ENCODE measurements at regions not wholly inside any gene's neighbourhood (a gene's known extent, or its start where the extent isn't known, plus 50 kb on each side); places are given as distances from the start of the nearest gene placed in this dataset.

DNA sequence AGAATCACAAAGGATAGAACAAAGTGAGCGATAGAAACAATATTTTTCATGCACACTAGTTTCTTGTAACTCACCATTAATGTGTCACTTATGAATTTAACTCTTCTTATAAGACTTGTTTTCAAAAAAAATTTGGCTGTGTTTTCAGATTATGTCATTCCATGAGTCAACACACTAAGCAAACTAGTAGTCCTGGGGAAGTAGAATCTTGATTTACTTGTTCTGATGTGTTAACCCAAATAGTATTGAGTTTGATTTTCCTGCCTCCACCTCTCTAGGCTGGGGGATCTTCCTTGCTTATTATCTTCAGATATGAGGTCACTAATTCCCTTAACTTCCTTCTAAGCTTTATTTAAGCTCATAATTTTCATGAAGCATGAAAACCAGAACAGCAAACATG is 151.0 kb upstream of the SEL1L start:
- TF ChIP-seq POU2F2 (IDR thresholded peaks at IDR 0.05; ENCODE audit: low read depth, low read length) = no peak
- DNase-seq (ENCODE audit: insufficient read length, low spot score) = no peak
- FAIRE-seq = no peak

DNA sequence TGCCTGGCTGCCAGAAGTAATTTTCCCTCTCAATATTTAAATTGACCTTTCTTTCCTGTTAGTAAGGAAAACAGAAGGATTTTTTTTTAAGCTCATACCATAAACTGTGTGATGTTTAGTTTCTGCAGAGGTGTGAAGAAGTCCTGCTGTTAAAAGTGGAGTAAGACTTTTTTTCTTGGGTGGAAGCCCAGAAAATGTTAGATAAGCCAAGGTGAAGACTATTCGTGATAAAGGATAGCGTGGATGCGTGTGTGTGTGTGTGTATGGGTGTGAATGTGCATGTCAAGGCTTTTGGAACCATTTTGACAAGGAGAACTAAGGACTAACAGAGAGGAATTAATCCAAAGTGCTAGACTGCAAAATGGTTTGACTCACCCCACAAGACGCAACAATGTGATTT is 152.9 kb upstream of the SEL1L start:
- TF ChIP-seq POLR2A (IDR thresholded peaks at IDR 0.05; ENCODE audit: low read depth, low read length) = no peak
- no peak for TF ChIP-seq POU2F2 (IDR thresholded peaks at IDR 0.05; ENCODE audit: low read depth, low read length)
- no peak for TF ChIP-seq PAX5 (IDR thresholded peaks at IDR 0.05; ENCODE audit: insufficient read depth, low read length, severe bottlenecking)
- TF ChIP-seq POLR2AphosphoS5 (IDR thresholded peaks at IDR 0.05; ENCODE audit: low read depth, low read length) = no peak
- no peak for TF ChIP-seq SPI1 (IDR thresholded peaks at IDR 0.05; ENCODE audit: low read depth, low read length)
- no peak for TF ChIP-seq TAF1 (IDR thresholded peaks at IDR 0.05; ENCODE audit: low read depth, low read length)
- no peak for DNase-seq (ENCODE audit: insufficient read length, low spot score)
- no peak for FAIRE-seq

DNA sequence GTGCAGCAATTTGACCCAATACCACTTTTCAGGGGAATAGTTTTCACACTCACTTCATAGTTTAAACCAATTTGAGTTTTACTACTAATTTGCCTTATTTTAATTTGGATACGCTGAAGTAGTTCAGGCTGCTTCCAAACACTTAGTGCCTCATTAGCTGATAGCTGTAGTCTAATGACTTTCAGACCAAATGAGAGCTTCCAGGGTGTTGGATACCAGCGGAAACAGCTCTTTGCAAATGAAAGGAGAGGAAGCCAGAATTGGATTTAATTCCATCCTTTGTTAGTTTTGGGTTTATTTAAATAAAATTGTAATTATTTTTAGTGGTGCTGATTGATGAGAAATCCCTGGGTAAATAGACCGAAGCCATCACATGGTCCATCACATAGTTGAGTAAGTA is 158.3 kb upstream of the SEL1L start:
- DNase-seq (ENCODE audit: insufficient read length, low spot score) (no peak), FAIRE-seq (no peak)
- TF ChIP-seq TAF1 (IDR thresholded peaks at IDR 0.05; ENCODE audit: low read depth, low read length) = no peak
- no peak for TF ChIP-seq POLR2A (IDR thresholded peaks at IDR 0.05; ENCODE audit: low read depth, low read length)
- no peak for TF ChIP-seq SPI1 (IDR thresholded peaks at IDR 0.05; ENCODE audit: low read depth, low read length)
- TF ChIP-seq POLR2AphosphoS5 (IDR thresholded peaks at IDR 0.05; ENCODE audit: low read depth, low read length) = no peak
- TF ChIP-seq PAX5 (IDR thresholded peaks at IDR 0.05; ENCODE audit: insufficient read depth, low read length, severe bottlenecking) = no peak
- TF ChIP-seq POU2F2 (IDR thresholded peaks at IDR 0.05; ENCODE audit: low read depth, low read length) = no peak

DNA sequence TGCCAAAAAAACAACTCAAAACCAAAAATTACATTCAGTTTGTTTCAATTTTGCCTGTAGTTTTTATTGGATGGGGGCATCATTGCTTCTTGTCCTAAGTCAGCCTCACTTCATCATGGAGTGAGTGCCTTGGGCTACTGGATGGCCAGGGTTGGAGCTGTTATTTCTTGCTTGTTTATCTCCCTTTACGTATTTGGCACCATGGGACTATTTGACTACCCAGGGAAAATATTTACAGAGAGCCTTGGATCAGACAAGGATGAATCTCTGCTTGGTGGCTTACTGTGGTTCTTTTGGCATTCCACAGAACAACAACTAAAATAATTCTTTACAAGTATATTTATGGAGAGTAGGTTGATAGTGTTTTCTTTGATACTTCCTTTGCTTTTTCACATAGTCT is 160.8 kb upstream of the SEL1L start:
- FAIRE-seq (no peak), DNase-seq (ENCODE audit: insufficient read length, low spot score) (no peak)
- no peak for TF ChIP-seq POU2F2 (IDR thresholded peaks at IDR 0.05; ENCODE audit: low read depth, low read length)
- TF ChIP-seq POLR2A (IDR thresholded peaks at IDR 0.05; ENCODE audit: low read depth, low read length) = no peak
- no peak for TF ChIP-seq SPI1 (IDR thresholded peaks at IDR 0.05; ENCODE audit: low read depth, low read length)
- no peak for TF ChIP-seq PAX5 (IDR thresholded peaks at IDR 0.05; ENCODE audit: insufficient read depth, low read length, severe bottlenecking)
- no peak for TF ChIP-seq TAF1 (IDR thresholded peaks at IDR 0.05; ENCODE audit: low read depth, low read length)
- no peak for TF ChIP-seq POLR2AphosphoS5 (IDR thresholded peaks at IDR 0.05; ENCODE audit: low read depth, low read length)

DNA sequence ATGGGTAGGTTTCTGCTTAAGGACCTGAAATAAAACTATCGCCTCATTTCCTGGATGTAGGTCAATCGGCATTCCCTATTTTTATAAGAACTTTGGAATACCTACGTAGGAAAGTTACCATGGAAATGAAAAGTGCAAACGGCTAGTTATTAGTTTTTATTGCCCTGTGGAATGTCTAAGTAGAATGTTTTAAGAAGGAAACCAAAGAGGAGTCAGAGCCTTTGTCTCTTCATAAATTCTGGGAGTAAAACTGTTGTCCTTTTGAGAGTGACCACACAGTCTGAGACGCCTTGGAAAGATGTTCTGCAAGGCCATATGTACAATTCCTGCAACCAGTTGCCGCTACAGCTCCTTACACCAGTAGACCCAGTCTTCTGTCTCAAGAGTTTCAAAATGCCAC is 176.0 kb upstream of the SEL1L start:
- no peak for DNase-seq (ENCODE audit: insufficient read length, low spot score)
- TF ChIP-seq SPI1 (IDR thresholded peaks at IDR 0.05; ENCODE audit: low read depth, low read length) (no peak), PAX5 (IDR thresholded peaks at IDR 0.05; ENCODE audit: insufficient read depth, low read length, severe bottlenecking) (no peak), TAF1 (IDR thresholded peaks at IDR 0.05; ENCODE audit: low read depth, low read length) (no peak), POU2F2 (IDR thresholded peaks at IDR 0.05; ENCODE audit: low read depth, low read length) (no peak), POLR2AphosphoS5 (IDR thresholded peaks at IDR 0.05; ENCODE audit: low read depth, low read length) (no peak), POLR2A (IDR thresholded peaks at IDR 0.05; ENCODE audit: low read depth, low read length) (no peak)
- FAIRE-seq = no peak

DNA sequence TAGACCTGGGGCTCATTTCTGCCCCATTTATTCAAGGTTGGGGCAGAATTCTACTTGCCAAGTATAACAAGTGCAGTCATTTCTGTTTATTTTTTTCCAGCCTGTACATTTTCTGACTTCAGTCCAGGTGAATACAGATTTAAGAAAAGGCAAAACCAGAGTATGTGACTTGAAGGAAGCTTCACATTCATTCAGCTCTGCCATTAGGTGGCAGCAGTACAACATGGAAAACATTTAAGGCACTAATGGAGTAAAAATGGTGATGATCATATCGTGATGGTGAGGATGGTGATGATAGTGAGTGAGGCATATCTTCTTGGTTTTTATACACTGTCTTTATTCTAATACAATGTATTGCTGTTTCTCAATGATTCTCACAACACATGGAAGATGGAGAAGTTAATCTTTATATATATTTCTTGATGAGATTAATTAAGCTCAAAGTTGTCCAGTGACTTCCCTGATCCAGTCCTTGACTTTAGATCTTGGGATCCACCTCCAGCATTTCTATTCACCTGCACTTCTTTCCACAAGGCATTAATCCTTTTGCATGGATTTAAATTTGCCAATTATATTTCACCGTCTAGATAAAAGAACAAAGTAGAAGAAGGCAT is 176.7 kb upstream of the SEL1L start:
- peak; percentile 52 for FAIRE-seq
- no peak for DNase-seq (ENCODE audit: insufficient read length, low spot score)
- no peak for TF ChIP-seq SPI1 (IDR thresholded peaks at IDR 0.05; ENCODE audit: low read depth, low read length)
- TF ChIP-seq POU2F2 (IDR thresholded peaks at IDR 0.05; ENCODE audit: low read depth, low read length) = no peak
- no peak for TF ChIP-seq PAX5 (IDR thresholded peaks at IDR 0.05; ENCODE audit: insufficient read depth, low read length, severe bottlenecking)
- no peak for TF ChIP-seq TAF1 (IDR thresholded peaks at IDR 0.05; ENCODE audit: low read depth, low read length)
- TF ChIP-seq POLR2A (IDR thresholded peaks at IDR 0.05; ENCODE audit: low read depth, low read length) = no peak
- no peak for TF ChIP-seq POLR2AphosphoS5 (IDR thresholded peaks at IDR 0.05; ENCODE audit: low read depth, low read length)

DNA sequence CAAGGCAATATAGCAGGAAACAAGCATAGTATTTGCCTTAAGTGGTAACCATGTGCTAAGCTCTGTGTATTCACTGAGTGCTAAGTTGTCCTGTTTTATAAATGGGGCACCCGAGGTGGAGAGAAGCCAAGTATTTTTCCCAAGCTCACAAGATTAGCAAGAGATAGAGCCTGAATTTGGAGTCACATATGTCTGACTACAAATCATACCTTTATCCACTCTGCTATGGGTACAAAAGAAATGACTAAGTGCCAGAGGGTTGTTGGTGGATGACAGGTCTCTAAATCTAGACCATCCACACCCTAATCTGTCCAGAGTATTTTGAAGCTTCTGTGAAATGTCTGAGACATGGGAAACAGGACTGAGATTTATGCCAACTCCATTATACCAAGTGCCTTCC is 182.1 kb upstream of the SEL1L start:
- no peak for TF ChIP-seq POLR2AphosphoS5 (IDR thresholded peaks at IDR 0.05; ENCODE audit: low read depth, low read length)
- no peak for TF ChIP-seq POU2F2 (IDR thresholded peaks at IDR 0.05; ENCODE audit: low read depth, low read length)
- no peak for TF ChIP-seq SPI1 (IDR thresholded peaks at IDR 0.05; ENCODE audit: low read depth, low read length)
- TF ChIP-seq POLR2A (IDR thresholded peaks at IDR 0.05; ENCODE audit: low read depth, low read length) = no peak
- TF ChIP-seq PAX5 (IDR thresholded peaks at IDR 0.05; ENCODE audit: insufficient read depth, low read length, severe bottlenecking) = no peak
- TF ChIP-seq TAF1 (IDR thresholded peaks at IDR 0.05; ENCODE audit: low read depth, low read length) = no peak
- DNase-seq (ENCODE audit: insufficient read length, low spot score) = no peak
- FAIRE-seq = no peak

DNA sequence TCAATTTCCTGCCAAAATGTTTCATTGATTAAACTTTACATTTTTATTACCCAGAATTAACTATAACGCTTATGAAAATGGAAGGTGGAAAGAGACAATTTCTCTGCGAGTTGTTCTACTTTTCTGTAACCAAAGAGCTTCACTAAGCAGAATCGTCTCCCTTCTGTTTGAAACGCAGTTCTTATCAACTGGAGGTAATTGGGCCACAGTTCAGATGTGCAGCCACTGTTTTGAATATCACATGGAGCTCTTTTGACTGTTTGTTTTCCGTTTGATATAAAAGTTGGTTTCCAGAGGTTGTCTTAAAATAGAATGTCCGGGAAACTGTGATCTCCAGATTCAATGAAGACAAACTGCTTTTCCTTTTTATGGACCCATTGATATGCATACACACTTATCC is 183.3 kb upstream of the SEL1L start:
- TF ChIP-seq POU2F2 (IDR thresholded peaks at IDR 0.05; ENCODE audit: low read depth, low read length) = no peak
- no peak for TF ChIP-seq TAF1 (IDR thresholded peaks at IDR 0.05; ENCODE audit: low read depth, low read length)
- no peak for TF ChIP-seq POLR2AphosphoS5 (IDR thresholded peaks at IDR 0.05; ENCODE audit: low read depth, low read length)
- no peak for TF ChIP-seq PAX5 (IDR thresholded peaks at IDR 0.05; ENCODE audit: insufficient read depth, low read length, severe bottlenecking)
- no peak for TF ChIP-seq SPI1 (IDR thresholded peaks at IDR 0.05; ENCODE audit: low read depth, low read length)
- no peak for TF ChIP-seq POLR2A (IDR thresholded peaks at IDR 0.05; ENCODE audit: low read depth, low read length)
- no peak for FAIRE-seq
- no peak for DNase-seq (ENCODE audit: insufficient read length, low spot score)

DNA sequence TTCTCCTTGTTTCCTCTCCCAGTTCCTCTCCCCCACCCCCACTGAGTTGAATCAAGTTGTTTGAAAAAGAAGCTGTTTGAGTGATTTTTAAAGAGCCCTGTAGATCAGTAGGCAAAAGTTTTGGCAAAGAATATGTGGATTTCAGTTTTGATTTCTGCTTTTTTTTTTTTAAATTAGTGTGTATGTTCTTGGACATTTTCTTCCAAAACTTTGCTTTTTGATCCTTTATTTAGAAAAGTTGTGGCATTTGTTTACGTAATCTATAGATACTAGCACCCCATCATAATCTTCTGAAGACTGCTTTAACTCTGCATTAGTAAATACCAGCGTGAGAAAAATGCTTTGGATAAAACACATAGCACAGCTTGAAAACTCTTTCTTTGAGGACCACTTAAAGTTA is 190.3 kb upstream of the SEL1L start:
- DNase-seq (ENCODE audit: insufficient read length, low spot score) (no peak), FAIRE-seq (no peak)
- no peak for TF ChIP-seq TAF1 (IDR thresholded peaks at IDR 0.05; ENCODE audit: low read depth, low read length)
- no peak for TF ChIP-seq POLR2AphosphoS5 (IDR thresholded peaks at IDR 0.05; ENCODE audit: low read depth, low read length)
- no peak for TF ChIP-seq SPI1 (IDR thresholded peaks at IDR 0.05; ENCODE audit: low read depth, low read length)
- TF ChIP-seq POLR2A (IDR thresholded peaks at IDR 0.05; ENCODE audit: low read depth, low read length) = no peak
- no peak for TF ChIP-seq PAX5 (IDR thresholded peaks at IDR 0.05; ENCODE audit: insufficient read depth, low read length, severe bottlenecking)
- TF ChIP-seq POU2F2 (IDR thresholded peaks at IDR 0.05; ENCODE audit: low read depth, low read length) = no peak

DNA sequence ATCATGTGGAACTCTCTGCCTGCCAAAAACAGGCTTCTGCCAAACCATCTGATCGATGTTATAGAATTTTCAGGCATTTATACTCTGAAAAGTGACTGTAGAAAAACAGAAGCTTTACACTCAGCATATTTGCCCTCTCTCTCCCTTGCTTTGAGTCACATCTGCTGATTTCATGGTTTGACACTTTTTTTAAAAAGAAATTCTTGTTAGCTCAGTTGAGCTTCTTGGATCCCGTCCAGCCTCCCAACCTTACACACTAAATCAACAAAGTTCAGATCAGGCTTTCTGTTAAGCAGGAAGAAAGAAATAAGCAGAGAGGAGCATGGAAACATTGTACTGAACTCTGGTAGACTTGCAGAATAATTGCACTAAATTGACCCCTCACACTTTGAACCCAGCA is 193.6 kb upstream of the SEL1L start:
- DNase-seq (ENCODE audit: insufficient read length, low spot score) = no peak
- no peak for FAIRE-seq

More for the DNA sequence above, 193.6 kb upstream of the SEL1L start:
- TF ChIP-seq POU2F2 (IDR thresholded peaks at IDR 0.05; ENCODE audit: low read depth, low read length) (no peak), TAF1 (IDR thresholded peaks at IDR 0.05; ENCODE audit: low read depth, low read length) (no peak), SPI1 (IDR thresholded peaks at IDR 0.05; ENCODE audit: low read depth, low read length) (no peak), PAX5 (IDR thresholded peaks at IDR 0.05; ENCODE audit: insufficient read depth, low read length, severe bottlenecking) (no peak), POLR2A (IDR thresholded peaks at IDR 0.05; ENCODE audit: low read depth, low read length) (no peak), POLR2AphosphoS5 (IDR thresholded peaks at IDR 0.05; ENCODE audit: low read depth, low read length) (no peak)

Data from GM12891 (cell line).